Nucleus accumbens (tissue), 56 donors: ENCODE measurements at regions not wholly inside any gene's neighbourhood (a gene's known extent, or its start where the extent isn't known, plus 50 kb on each side); places are given as distances from the start of the nearest gene placed in this dataset.
A peak's percentile ranks its signal among the peaks of the same experiment; 100 is the strongest.

Source experiments
- DNase-seq, 56 donors: peaks; one replicate each; lab custom pipeline; 2025; lab: John Stamatoyannopoulos, UW

- DNase-seq: no peak
Measured at GRCh38 chr4:181200076-181200475, 1043.1 kb upstream of the TENM3 start.

- DNase-seq: peak in 2 of 56 donors; percentile 2 to 5
Measured at GRCh38 chr4:181202240-181202639, 1041.0 kb upstream of the TENM3 start.

DNA sequence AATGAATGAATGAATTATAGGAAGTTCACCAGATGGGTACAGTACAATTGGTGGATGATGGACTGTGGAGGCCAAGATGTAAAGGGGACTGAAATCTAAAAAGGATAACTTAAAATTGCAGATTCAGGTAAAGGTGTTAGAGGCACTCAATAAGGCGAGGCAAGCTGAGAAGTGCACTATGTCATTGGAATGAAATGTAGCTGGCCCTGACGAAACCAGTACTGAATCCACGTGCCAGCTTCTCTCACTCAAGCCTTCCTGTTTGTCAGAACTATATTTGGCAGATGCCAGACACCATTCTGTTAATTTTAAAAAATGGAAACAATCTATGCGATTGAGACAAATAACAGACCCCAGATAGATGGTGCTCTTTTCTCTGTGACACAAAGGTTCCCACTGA lies 1039.1 kb upstream of the TENM3 start:
- DNase-seq: no peak

- DNase-seq: no peak
Measured at GRCh38 chr4:181213551-181213950, 1029.7 kb upstream of the TENM3 start.

GRCh38 chr4:181216501-181216900 lies 1026.7 kb upstream of the TENM3 start:
- no peak for DNase-seq

DNA sequence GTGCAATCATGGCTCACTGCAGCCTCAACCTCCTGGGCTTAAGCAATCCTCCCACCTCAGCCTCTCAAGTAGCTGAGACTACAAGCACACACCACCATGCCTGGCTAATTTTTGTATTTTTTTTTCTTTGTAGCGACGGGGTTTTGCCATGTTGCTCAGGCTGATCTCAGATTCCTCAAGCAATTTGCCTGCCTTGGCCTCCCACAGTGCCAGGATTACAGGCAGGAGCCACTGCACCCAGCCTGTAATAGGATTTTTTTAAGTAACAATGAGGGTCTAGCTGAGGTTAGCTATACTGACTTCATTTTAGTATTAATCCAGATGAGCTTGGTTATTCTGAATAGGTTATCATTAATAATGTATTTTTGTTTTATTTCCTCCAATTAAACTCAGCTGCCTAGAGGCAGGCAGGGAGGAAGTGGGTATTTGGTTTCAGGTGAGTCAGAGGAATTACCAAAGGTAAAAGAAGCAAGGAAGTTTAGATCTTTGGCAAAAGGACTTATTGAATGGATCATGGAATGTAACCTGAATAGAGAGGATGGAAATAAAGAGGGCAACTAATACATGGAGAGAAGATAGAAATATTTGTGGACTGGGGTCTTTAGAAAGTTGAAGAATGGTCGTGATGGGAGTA lies 1023.3 kb upstream of the TENM3 start:
- DNase-seq: no peak

- DNase-seq: no peak
Measured at GRCh38 chr4:181224852-181225251, 1018.4 kb upstream of the TENM3 start.

- DNase-seq: peak in 16 of 56 donors; percentile 2 to 44 (median 4)
Measured at GRCh38 chr4:181225616-181226261, 1017.5 kb upstream of the TENM3 start.

GRCh38 chr4:181234951-181235680 lies 1008.1 kb upstream of the TENM3 start:
- no peak for DNase-seq

GRCh38 chr4:181245326-181245725 lies 997.9 kb upstream of the TENM3 start:
- DNase-seq: no peak

- DNase-seq: no peak
Measured at GRCh38 chr4:181249031-181249430, 994.2 kb upstream of the TENM3 start.

- DNase-seq: no peak
Measured at GRCh38 chr4:181254771-181255170, 988.4 kb upstream of the TENM3 start.

DNA sequence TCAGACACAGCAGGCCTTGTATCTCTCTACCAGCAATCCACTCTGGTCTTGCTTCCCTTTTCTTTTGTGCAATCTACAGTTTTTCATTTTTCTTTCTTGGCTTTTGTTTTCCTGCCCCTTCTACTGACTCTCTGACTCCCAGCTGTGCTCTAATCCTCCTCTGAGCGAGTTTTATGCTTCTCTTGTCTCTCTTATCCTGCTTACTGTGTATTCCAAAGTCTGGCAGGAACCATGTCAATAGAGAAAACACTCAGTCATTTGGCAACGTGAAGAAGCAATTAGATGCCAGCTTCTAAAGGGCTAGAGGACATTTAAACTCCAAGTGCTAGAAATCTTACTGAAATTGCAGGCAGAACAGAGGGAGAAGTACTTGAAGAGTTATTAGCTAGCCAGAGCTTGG lies 984.6 kb upstream of the TENM3 start:
- no peak for DNase-seq

DNA sequence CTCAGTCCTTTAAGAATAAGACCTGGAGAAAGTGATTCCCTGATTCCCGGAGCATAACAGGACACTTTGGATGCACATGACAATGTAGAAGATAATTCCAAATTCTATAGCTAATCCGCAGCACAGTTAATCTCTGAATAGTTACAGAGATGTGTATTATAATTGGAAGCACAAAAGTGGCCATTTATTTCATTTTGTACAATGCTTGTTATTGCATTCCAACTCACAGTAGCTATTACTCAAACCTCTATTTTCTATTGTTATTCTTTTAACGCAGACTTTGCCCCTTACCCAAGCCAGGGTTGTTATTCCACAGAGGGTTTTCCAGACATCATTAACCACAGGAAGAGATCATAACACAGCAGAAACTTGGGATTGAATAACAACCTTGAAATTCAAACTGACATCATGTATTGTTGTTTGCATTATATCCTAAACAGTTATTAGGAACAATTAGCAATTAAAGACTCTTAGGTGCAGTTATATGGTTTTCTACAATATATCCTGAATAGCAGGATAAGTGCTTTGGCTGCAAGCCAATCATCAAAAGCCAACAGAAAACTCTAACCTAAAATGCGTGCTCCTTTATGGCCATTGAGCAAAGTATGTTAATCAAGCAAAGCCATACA lies 984.0 kb upstream of the TENM3 start:
- DNase-seq: no peak

- DNase-seq: peak in 2 of 56 donors; percentile 0 to 1
Measured at GRCh38 chr4:181261279-181261678, 981.9 kb upstream of the TENM3 start.

DNA sequence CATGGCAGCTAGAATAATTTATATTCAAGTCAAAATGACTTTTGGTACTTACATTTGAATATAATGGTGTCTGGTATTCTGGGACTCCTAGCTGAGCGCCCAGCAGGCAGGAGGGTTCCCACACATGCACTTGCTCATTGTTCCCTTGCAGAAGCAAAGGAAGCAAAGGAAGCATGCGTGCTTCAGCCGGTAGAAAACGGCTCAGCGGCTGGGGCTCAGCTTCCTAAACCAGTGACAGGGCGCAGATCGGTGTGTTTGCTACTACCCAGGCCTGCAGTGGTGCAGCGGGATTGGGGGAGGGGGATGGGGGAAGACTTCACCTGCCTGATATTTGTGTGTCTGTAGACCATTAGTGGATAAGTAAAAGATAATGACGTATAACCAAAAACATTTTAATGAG lies 978.3 kb upstream of the TENM3 start:
- peak in 13 of 56 donors; percentile 1 to 47 (median 17) for DNase-seq

DNA sequence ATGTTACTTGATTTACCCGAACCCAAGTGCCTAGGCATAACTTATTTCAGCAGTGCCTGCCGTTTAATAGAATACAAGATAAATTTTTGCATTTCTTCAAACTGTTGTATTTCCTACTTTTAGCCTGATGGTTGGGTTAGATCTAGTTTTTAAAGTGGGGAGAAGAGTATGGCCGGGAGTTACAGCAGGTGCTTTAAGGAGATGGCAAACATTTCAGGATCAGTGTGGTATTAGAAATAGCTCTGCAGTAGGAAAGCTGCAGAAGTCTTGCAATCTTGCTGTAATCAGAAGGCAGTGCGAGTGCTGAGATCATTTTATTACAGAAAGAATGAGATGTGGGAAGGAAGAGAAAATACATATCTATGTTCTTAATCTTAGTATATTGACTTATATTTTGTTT lies 977.8 kb upstream of the TENM3 start:
- no peak for DNase-seq

- DNase-seq: no peak
Measured at GRCh38 chr4:181271116-181271640, 972.0 kb upstream of the TENM3 start.

DNA sequence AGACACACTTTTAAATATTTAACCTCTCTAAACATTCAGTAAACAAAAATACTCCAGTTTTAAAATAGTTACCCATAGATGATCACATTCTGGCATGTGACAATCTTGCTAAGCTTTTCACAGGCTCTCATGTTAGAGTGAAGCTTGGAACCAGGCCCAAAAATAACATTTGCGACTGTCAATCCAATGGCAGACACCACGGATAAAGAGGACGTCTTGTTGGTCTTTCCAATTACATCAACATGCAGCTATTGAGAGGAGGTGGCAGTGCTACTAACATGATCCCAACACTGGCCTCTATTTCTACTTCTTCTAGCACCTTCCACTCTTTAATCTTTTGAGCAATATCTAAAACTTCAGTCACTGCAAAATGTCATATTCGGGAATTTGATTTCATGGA lies 970.8 kb upstream of the TENM3 start:
- no peak for DNase-seq

GRCh38 chr4:181278941-181279340 lies 964.3 kb upstream of the TENM3 start:
- no peak for DNase-seq

GRCh38 chr4:181281451-181281850 lies 961.8 kb upstream of the TENM3 start:
- DNase-seq: peak in 40 of 56 donors; percentile 2 to 62 (median 14)
